Stimulated activated CD4-positive, alpha-beta T cell treated with anti-CD3 and anti-CD28 coated beads, TNF-alpha, amount 100 ng/mL, for 4 hours (primary cell): ENCODE measurements at regions not wholly inside any gene's neighbourhood (a gene's known extent, or its start where the extent isn't known, plus 50 kb on each side); places are given as distances from the start of the nearest gene placed in this dataset.

Source experiments
- DNase-seq, 3 experiments: peaks; one replicate each; pipeline ENCODE4 v3.0.0-alpha.2; 2020; ENCODE audit warnings: low read depth in 3 of 3

- DNase-seq: no peak
Measured at GRCh38 chr21:33155422-33155821, 74.3 kb upstream of the IFNAR2 start.

GRCh38 chr21:33157303-33157702, 72.4 kb upstream of the IFNAR2 start:
- DNase-seq: no peak

- DNase-seq: no peak
Measured at GRCh38 chr21:33158654-33159053, 71.1 kb upstream of the IFNAR2 start.

- no peak for DNase-seq
Measured at GRCh38 chr21:33162436-33162951, 67.2 kb upstream of the IFNAR2 start.

- no peak for DNase-seq
Measured at GRCh38 chr21:33168886-33169285, 60.9 kb upstream of the IFNAR2 start.

GRCh38 chr21:33169359-33169758, 60.4 kb upstream of the IFNAR2 start:
- no peak for DNase-seq

- DNase-seq: no peak
Measured at GRCh38 chr21:33171616-33172169, 58.0 kb upstream of the IFNAR2 start.

- DNase-seq: no peak
Measured at GRCh38 chr21:33174756-33175155, 55.0 kb upstream of the IFNAR2 start.
